PFSK-1 (cell line): ENCODE measurements at regions not wholly inside any gene's neighbourhood (a gene's known extent, or its start where the extent isn't known, plus 50 kb on each side); places are given as distances from the start of the nearest gene placed in this dataset.

Experiments used
- FOXP2 ChIP-seq: optimal IDR thresholded peaks from 2 replicates; pipeline ENCODE3; 2011; ENCODE audit warnings: borderline replicate concordance, control low read depth, inconsistent platforms; ENCODE audit not compliant: insufficient read depth; ENCODE audit errors: extremely low read length, extremely low read depth
- POLR2AphosphoS5 ChIP-seq: IDR thresholded peaks from 2 replicates; pipeline ENCODE4 v1.6.1; 2012; ENCODE audit warnings: low read depth, mild to moderate bottlenecking, control low read depth, low read length, moderate library complexity
- SIN3A ChIP-seq: IDR thresholded peaks from 2 replicates; pipeline ENCODE4 v1.6.1; 2012; ENCODE audit warnings: mild to moderate bottlenecking, low read length, moderate library complexity, borderline replicate concordance; ENCODE audit not compliant: insufficient read depth
- TAF1 ChIP-seq: IDR thresholded peaks from 2 replicates; pipeline ENCODE4 v1.6.1; 2012; ENCODE audit warnings: low read length, control low read depth, borderline replicate concordance; ENCODE audit not compliant: insufficient read depth
- TF ChIP-seq, protein P1 (sequence below), 2 experiments: IDR thresholded peaks; 2 replicates each; pipeline versions ENCODE4 v1.6.1 to v1.8.0; 2011 to 2012; ENCODE audit warnings: low read depth in 2 of 2, low read length in 2 of 2, control low read depth in 1 of 2, inconsistent platforms in 1 of 2, mild to moderate bottlenecking in 1 of 2, moderate library complexity in 1 of 2; ENCODE audit not compliant: insufficient read depth in 1 of 2

- TF ChIP-seq, protein P1, sequence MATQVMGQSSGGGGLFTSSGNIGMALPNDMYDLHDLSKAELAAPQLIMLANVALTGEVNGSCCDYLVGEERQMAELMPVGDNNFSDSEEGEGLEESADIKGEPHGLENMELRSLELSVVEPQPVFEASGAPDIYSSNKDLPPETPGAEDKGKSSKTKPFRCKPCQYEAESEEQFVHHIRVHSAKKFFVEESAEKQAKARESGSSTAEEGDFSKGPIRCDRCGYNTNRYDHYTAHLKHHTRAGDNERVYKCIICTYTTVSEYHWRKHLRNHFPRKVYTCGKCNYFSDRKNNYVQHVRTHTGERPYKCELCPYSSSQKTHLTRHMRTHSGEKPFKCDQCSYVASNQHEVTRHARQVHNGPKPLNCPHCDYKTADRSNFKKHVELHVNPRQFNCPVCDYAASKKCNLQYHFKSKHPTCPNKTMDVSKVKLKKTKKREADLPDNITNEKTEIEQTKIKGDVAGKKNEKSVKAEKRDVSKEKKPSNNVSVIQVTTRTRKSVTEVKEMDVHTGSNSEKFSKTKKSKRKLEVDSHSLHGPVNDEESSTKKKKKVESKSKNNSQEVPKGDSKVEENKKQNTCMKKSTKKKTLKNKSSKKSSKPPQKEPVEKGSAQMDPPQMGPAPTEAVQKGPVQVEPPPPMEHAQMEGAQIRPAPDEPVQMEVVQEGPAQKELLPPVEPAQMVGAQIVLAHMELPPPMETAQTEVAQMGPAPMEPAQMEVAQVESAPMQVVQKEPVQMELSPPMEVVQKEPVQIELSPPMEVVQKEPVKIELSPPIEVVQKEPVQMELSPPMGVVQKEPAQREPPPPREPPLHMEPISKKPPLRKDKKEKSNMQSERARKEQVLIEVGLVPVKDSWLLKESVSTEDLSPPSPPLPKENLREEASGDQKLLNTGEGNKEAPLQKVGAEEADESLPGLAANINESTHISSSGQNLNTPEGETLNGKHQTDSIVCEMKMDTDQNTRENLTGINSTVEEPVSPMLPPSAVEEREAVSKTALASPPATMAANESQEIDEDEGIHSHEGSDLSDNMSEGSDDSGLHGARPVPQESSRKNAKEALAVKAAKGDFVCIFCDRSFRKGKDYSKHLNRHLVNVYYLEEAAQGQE (IDR thresholded peaks at IDR 0.05; ENCODE audit: insufficient read depth in 1 of 2, low read depth in 2 of 2, low read length in 2 of 2) = no peak
Measured at GRCh38 chr7:52726493-52726892, 308.9 kb upstream of the POM121L12 start.

GRCh38 chr7:52723606-52724005 lies 311.8 kb upstream of the POM121L12 start:
- TF ChIP-seq FOXP2 = no peak
- TF ChIP-seq TAF1 = no peak
- no peak for TF ChIP-seq POLR2AphosphoS5
- TF ChIP-seq SIN3A = no peak
- TF ChIP-seq, protein P1 (IDR thresholded peaks at IDR 0.05; ENCODE audit: insufficient read depth in 1 of 2, low read depth in 2 of 2, low read length in 2 of 2) = no peak

DNA sequence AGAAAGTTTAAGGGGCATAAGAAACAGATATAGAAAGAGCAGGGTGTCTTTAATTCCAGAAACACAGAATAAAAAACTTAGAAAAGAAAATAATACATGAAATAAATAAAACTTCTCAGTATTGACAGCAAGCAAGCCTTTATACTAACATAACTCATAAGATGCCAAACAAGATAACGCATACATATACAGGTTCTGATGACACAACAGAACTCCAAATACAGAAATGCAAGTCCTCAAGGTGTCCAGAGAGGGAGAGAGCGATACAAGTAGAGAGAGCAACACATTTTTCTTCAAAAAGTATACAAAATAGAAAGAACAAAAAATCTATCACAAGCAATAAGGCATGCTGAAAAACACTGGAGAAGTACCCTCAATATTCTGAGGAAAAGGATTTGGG lies 314.6 kb upstream of the POM121L12 start:
- no peak for TF ChIP-seq POLR2AphosphoS5
- TF ChIP-seq, protein P1 (IDR thresholded peaks at IDR 0.05; ENCODE audit: insufficient read depth in 1 of 2, low read depth in 2 of 2, low read length in 2 of 2) = no peak
- no peak for TF ChIP-seq FOXP2
- TF ChIP-seq SIN3A = no peak
- no peak for TF ChIP-seq TAF1

DNA sequence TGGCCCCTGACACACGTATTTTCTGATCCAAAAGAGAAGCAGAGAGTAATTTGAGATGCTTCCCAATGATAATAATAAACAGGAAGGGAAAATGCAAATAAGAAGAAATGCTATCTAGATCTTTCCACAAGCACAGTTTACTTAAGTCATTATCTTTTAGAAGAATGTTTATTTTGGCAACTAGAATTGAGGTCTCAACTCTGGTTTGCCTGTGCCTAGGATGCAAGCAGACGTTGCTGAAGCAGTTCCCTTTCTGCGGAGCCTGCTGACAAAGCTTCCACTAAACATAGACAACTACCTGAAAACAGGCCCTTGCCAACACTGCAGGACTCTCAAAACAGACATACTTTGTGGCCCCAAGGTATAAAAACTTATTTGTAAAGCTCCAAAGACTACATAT lies 315.8 kb upstream of the POM121L12 start:
- no peak for TF ChIP-seq FOXP2
- TF ChIP-seq, protein P1 (IDR thresholded peaks at IDR 0.05; ENCODE audit: insufficient read depth in 1 of 2, low read depth in 2 of 2, low read length in 2 of 2) = no peak
- no peak for TF ChIP-seq POLR2AphosphoS5
- no peak for TF ChIP-seq TAF1
- no peak for TF ChIP-seq SIN3A

DNA sequence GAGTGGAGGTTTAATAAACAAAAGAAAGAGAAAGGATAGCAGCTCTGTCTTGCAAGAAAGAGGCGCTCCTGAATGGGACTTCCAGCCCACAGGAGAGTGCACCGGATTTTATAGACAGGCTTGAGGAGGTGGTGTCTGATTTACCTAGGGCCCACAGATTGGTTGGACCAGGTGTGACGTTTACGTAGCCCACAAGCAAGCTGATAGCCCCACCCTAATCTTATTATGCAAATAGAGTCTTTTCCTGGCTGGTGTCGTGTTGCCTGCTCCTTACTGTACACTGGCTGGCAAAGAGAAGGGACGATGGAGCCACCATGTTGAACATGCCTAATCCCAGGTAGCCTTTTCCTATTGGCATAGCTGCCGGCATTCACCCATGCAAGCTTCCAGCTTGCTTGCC lies 319.7 kb upstream of the POM121L12 start:
- TF ChIP-seq POLR2AphosphoS5 = no peak
- TF ChIP-seq, protein P1 (IDR thresholded peaks at IDR 0.05; ENCODE audit: insufficient read depth in 1 of 2, low read depth in 2 of 2, low read length in 2 of 2) = no peak
- TF ChIP-seq SIN3A = no peak
- TF ChIP-seq TAF1 = no peak
- TF ChIP-seq FOXP2 = no peak
